GM18873 (cell line): ENCODE measurements at regions not wholly inside any gene's neighbourhood (a gene's known extent, or its start where the extent isn't known, plus 50 kb on each side); places are given as distances from the start of the nearest gene placed in this dataset.
A peak's percentile ranks its signal among the peaks of the same experiment; 100 is the strongest.

Source experiments
- ATAC-seq: cut with Tn5 transposase; IDR thresholded peaks from one replicate; pipeline ENCODE4 v1.9.1; 2021; ENCODE audit warnings: mild to moderate bottlenecking, moderate library complexity, moderate number of reproducible peaks; ENCODE audit not compliant: unreplicated experiment, low FRiP score

DNA sequence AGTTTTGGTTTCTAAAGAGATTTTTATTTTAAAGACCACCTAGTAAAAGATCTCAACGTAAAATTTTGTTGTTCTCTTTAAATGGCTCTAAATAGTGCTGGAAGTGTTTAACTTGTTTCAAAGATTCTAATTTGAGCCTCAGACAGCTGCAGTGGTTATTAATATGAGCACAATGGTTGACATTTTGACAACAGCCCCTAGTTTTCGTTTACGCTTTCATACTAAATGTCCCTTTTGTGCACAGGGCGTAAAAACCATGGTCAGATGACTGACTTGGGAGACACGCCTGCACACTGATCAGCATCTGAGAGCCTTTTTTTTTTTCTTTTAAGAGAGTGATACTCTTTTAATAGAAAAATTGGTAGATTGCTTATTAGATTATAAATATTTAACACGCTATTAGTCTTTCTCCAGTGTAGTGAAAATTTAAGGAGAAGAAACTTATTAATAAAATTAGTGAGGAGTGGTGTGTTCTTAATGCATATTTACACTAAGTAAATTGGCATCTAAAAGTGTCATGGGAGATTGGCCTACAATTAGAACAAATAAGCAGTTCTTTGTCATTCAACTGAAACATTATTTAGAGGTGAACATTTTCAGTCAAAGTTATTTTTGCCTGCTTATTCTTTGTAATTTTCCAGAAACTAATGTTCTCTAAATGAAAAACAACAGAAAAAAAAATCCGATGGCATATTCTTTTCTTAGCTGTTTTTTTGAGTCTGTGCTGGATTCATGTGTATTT is 182.8 kb upstream of the PHYHIPL start:
- ATAC-seq, result peak; percentile 76

DNA sequence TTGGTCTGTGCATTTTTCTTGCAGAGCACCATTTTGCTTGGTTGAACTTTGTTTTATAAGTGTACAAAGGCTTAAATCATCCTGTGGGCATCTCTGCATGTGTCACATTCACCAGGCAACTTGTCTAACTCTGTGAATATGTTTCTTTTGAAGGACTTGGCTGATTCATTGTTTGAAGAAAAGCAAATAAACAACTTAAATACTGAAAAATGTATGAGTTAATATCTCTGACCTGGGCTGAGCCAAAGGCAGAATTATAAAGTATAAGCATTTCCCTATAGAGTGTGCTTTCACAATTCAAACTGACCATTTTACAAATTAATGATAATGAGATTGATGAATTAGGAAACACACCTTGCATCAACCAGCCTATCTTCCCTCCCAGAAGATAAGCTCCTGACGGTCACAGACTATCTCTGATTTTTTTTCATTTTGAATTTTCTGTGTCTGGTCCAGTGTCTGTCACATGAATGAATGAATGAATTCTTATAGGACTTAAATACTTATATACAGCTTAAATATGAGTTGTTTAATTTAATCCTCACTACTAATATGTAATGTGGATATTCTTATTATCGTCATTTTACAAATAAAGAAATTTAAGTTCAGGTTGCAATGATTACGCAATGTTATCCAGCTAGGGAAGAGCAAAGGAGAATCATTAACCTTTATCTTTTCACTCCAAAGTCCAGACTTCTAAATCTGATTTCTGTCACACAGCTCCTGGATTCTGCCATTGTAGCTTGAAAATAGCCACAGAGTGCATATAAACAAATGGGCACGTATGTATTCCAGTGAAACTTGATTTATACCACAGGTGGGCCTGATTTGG is 182.0 kb upstream of the PHYHIPL start:
- no peak for ATAC-seq

DNA sequence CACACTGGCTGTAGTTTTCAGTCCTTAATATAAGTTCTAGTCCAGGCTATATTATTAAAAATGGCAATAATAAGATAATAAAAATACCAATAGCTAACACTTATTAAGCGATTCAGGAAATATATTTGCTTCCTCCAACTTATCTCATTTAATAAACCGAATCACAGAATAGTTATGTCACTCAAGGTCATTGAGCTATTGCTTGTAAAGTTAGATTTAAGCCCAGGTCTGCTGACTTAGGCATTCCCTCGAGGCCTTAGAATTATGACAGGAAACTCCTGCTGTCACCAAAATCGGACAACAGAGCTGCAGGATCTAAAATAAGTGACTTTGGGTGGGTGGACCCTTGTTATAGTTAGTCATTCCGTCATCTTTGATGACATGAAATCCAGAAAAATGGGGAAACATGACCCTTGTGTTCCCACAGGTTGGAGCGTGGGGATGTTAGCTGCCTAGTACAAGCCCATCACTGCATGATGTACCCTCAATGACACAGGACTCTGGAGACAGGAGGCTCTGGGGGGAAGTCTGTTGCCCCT is 181.3 kb upstream of the PHYHIPL start:
- no peak for ATAC-seq

DNA sequence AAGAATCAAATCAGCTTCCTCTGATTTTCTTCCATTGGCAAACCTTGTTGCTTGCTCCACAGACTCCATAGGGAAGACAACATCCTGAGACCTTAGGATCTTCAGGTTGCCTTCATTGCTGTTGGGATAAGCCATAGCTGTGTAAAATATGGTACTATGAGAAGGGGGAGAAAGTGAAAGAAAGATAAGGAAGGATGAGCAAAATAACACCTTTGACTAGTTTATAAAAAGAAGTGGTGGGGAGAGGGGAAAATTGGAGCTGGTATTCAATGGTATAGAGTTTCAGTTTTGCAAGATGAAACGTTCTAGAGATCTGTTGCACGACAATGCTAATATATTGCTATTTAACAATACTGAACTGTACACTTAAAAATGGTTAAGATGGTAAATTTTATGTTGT is 180.4 kb upstream of the PHYHIPL start:
- no peak for ATAC-seq

DNA sequence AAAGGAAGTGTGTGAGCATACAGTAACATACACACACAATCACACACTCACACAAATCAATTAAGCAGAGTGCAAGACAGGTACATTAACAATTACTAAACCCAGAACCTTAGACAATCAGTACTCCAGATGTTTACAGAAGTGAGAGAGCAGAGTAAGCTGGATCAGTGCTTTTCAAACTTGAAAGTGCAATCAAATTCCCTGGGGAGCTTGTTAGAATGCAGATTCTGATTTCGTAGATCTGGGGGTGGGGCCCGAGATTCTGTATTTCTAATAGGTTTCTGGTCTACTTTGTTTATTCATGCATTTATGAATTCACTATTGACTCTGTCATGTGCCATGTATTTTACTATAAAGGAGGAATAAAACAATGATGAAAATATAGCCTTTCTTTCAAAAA is 179.6 kb upstream of the PHYHIPL start:
- no peak for ATAC-seq

DNA sequence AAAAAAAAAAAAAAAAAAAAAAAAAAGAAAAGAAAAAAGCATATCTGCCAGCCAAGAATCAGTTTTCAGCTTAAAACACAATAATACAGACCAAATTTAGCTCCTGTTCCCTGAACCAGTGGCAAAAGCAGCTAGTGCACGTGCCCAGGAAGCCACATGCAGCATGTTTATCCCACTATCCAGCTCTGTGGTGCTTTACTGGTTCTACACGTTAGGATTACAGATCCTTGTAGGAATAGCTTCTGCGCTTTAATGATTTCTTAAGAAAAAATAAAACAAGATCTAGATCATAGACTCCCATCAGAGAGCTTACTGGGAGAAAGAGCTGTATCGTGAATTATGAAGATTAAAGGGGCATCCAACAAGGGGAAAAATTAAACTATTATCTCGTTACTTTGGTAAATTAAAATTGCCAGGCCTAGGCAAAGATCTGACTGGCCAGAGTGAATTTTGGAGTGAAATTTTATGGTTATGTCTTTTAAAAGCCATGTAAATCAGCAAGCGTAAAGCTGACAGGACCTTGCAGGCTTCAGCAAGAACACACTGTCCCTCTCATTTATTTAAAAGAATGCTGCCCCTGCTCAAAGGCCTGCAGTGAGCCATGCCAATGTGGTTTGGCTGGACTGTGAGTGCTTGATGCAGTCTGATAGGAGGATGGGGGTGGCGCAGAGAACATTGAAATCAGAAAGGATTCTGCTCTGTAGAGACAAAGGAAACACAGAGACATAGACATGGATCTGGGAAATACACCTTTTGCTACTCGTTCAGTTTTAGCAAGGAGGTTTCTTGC is 177.3 kb upstream of the PHYHIPL start:
- no peak for ATAC-seq

DNA sequence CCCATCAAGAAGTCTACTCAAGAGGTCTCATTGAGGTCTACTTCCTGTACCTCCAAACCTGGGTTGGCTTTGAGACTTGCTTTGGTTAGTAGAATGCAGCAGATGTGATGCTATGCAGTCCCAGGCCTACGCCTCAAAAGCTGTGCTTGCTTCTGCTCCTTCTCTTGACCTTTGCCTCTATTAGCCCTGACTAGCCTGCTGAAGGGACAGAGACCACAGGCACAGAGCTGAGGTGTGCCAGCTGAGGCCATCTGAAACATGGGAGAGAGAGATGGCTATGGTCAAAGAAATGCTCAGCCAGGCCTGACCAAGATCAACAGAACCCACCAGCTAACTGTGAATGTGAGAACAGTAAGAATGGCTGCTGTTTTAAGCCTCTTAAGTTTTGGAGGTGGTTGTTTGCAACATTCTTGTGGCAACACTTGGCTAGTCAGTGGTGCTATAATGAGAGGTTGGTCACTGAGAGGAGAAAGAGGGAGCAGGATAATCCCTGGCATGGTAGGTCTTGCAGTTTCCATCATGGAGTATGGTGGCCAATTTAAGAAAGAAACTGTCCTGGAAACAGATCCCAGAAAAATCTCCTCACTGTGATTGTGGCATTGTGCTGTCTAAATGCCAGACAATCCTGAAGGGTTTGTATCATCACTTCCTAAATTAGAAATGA is 176.1 kb upstream of the PHYHIPL start:
- ATAC-seq, result no peak

DNA sequence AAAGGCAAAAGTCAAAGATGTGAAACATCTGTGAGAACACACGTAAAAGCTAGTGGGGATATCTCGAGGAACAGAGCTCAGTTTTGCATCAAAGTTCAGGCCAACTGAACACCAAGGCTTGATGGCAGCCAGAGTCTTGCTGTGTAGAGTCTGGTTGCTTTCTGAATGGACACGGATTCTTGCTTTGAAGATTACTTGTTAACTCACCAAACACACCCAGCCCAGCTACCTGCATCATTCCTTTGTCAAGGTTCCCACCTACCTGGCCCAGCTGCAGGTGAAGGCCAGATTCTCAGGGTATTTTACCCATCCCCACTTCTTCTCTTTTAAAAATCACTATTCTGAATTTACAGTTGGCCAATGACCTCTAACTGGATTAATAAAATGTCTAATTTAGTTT is 174.4 kb upstream of the PHYHIPL start:
- ATAC-seq, result no peak

DNA sequence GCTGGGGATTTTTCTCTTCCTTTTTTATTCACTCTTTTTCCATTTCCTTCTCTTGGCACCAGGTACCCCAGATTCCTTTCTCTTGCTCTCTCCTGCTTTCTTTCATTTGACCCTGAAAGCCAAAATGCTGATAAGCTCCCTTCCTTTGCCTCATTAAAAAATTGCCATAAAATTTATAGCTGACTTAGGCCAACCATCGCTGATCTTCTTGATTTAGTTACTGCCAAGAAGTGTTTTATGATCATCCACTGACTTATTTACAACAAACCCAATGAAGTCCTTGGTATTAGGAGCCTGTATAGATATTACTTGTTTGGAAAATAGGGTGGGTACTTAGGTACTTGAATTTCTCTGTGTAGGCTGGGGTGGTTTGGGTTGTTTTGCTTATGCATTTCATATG is 173.2 kb upstream of the PHYHIPL start:
- ATAC-seq, result no peak

DNA sequence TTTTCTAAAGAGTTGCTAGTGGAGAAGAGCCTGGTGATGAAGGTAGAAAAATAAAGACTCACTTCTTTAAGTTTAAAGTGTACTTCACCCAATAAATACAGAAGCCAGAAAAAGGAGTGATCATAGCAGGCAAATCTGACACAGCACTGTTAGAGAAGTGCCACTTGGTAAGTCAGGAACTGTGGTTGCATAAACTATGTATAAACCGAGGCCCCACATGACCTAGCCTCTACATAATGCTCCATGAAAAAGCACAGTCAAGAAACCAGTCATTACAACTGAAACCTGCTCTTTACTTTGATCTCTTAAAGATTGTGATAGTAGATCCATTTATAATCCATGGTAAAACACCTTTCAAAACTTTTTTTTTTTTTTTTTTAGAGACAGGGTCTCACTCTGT is 172.1 kb upstream of the PHYHIPL start:
- no peak for ATAC-seq

DNA sequence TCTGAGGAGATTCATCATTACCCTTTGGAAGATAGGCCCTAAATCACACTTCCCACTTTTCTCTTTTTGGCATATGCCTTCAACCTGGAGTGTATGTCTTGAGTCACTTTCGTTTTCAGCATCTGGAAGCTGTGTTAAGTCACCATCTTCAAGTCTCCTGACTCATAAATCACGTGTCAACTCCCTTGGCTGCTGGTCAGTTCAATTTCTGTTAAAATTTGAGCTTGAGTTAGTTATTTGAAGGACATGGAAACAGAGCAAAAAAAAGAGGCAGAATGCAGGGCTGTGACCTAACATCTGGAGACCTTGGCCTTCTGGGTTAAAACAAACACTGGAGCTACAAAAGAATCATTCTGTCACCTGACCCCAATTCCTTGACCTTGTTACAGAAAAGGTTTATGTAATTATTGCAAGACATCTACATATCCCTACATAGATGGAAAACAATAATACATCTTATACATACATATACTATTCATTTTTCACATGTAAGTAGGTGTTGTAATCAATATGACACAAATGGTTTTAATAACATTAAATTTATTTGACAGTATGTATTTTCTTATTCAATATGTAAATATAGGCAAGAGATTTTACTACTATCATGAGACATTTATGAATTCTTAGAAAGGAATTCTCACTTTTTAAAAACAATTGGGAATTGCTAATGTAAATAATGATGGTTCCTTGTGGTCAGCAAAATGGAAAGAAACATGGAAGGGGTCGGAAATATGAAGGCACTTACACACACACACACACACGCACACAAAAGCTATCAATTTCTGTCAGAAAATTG is 169.7 kb upstream of the PHYHIPL start:
- ATAC-seq, result no peak

DNA sequence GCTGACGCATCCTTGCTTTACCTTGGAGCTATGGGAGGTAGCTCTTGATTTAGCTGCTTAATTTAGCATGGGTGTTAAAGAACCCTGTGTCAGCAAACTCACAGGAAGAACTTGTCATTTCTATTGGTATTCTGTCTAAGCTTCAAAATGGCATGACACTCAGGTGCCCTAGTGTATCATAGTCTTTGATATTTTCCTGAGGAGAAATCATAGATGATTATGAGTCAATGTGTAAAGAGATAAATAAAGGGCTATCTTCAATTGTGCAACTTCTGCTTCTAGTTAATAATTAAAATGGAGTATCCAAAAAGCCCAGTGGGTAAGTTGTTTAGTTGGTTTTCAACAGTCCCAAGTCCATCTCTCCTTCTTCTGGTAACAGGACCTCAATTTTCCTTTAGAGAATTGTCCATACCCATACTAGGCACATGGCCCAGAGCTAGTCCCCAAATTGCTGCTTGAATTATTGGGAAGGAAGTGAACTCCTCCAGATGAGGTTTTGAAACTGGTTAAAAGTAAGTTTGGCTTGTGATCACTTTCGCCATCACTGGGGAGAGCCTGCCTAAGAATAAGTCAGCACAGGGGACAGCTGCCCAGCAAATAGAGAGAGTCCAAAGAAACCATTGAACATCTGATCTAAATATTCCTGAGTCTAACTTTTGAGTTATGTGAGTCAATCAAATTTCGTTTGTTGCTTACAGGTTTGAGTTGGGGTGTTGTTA is 169.0 kb upstream of the PHYHIPL start:
- ATAC-seq, result no peak

DNA sequence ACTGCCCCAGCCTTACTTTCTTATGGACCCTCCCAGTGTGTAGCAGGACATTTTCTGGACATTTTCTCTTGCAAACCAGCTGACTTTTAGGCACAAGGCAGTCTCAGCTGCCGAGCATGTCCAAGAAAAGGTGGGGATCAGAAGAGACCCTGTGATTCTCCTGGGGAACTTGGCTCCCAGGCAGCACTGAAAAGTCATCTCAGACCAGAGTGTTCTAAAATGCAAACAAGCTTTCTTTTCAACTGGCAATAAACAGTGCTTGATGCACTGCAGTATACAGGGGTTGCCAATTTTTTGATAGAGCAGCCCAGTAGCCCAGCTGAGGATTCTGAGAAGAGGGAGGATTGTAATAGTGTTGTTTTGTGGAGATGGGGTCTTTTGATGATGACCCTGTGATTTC is 168.0 kb upstream of the PHYHIPL start:
- no peak for ATAC-seq

DNA sequence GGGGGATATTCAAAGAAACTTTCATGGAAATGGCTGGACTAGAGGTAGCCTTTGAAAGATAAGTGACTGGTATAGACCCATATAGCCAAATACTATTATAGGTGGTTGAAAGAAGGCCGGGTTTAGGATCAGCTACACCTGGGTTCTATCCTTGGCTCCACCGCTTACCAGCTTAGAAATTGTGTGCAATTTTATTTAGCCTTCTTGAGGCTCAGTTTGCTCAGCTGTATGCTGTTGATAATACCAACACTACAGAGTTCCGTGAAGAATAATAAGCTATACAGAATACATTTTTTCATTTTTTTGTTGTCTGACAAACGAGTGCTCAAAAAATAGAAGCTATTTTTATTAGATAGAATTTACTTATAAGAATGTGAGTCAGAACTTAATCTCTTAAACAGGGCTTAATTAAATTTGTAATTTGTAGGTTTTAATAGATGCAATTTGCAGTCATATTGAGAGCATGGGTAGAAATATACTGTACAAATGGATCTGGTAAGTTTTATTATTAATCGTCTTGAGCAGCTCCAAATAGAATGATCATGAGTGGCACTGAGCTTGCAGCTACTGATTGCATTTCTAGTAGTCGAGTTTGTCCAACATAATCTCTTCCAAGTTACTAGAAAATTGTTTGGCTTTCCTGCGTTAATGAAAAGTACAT is 164.3 kb upstream of the PHYHIPL start:
- no peak for ATAC-seq

DNA sequence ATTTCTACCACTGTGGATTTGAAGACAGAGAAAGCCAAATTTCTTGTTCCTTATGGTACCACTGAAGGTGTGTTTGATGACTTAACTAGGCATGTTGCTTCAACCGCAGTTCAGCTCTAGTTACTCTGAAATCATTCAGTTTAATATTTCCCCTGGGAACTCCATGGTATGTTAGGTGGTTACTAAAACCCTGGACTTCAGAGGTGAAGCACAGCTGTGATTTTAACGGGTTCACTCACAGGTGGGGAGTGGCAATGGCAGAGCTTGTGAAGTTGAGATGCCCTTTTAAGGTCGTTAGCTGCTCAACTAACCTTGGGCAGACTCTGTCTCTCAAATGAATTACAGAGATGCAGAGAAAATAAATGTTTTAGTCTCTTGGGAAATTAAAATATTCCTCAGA is 163.6 kb upstream of the PHYHIPL start:
- ATAC-seq, result no peak

DNA sequence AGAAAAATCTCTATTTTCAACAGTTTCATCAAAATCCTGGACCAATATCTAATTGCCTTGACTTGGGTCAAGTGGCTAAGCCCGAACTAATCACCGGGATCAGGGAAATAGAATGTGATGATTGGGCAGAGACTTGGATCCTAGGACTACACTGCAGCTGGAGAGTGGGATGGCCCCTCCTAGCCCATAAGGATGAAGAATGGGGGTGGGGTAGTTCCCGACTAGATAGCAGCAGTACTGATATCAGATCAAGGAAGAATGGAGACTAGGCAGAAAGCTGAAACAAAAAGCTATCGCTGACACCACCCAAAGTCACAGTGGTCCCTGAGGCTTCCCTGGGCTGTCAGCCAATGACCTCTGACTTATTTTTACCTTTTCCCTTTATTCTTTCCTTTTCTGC is 160.4 kb upstream of the PHYHIPL start:
- no peak for ATAC-seq

DNA sequence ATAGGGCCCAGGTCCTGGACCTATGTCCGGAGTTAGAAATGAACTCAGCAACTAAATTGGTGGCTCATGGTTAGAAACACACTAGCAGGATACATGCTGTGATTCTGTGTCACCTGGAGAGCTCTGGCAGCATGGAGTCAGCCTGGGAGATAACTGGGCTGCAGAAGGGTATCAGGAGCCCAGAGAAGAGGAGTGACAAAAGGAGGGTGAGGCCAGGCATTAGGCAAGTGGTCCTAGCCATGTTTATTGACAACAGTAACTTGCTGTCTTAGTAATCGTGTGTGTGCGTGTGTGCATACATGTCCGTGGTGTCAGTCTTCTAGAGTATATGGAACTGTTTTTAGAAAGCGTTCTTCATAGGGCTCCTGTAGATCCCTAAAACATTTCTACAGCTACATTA is 157.5 kb upstream of the PHYHIPL start:
- no peak for ATAC-seq

DNA sequence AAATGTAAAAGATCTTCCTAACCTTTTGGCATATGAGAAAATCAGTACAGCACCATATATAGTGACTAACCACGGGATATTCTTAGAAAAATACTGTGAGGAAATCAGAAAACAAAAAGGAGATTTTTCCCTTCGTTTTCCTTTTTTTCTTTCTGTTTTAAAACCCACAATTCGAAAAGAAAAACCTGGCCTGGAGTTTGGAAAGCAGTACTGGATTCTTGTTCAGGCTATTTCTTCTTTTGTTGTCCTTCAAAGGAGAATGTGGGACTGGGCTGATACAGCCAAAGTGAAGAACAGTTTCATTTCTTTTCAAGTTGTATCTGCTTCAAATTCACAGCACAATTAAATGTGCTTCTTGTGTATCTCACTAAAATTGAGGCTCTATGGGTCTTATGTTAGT is 156.8 kb upstream of the PHYHIPL start:
- ATAC-seq, result no peak

DNA sequence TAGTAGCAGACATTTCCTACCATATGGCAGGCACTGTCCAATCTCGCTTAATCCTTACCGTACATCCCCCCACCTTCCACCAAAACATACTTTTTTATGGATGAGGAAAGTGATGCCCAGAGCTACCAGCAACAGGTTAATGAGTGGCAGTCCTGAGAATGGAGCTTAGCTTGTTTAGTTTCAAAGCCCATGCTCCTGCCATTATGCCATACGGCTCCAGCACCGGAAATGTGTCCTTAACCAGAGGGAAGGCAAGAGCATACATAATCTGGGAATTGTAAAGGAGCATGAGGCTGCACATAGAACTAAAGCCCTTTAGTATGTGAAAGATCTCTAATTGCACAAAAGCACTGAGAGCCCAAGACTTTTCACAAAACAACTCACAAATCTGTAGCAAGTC is 155.9 kb upstream of the PHYHIPL start:
- ATAC-seq, result no peak
